ENCODE measurements at regions not wholly inside any gene's neighbourhood (a gene's known extent, or its start where the extent isn't known, plus 50 kb on each side); places are given as distances from the start of the nearest gene placed in this dataset.

DNA sequence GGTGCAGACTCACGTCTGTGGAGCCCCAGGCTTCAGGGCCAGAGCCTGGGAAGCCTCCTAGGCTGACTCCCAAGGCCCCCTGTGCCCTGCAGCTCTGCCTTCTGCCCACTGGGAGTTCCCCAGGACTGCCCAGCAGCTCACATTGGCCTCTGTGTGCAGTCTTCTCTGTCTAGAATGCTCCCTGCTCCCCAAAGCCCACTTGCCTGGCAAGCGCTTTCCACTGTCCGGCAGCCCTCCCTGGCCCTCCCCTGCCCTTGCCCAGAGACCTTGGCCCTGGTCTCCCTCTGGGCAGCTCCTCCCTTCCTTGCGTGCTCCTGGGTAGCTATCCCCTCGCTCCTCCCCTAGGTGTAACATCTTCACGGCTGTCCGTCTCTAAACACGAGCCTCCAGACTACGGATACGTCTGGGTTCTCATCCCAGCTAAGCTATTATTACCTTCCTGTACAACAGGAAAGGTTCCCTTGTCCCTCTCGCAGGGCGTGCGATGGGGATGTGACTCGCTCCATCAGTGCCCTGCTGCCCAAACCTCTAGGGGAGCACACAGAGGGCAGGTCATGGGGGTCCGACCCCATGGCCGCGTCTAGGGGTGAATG, 325.5 kb upstream of the RTL1 start:
- H3K4me3 ChIP-seq = no peak overlapping the region
- H3K36me3 ChIP-seq = no peaks in the 10 kb centered on the region
- intact Hi-C loops (cut with micrococcal nuclease) = no loop called here
- no peaks in the 10 kb centered on the region for H3K4me1 ChIP-seq
- DNase-seq = no peak
- TF ChIP-seq CTCF (IDR thresholded peaks at IDR 0.05; ENCODE audit: borderline replicate concordance) = no peak
- no peak overlapping the region for H3K27ac ChIP-seq (replicated peaks)
- H3K27me3 ChIP-seq (ENCODE audit: low read depth) = peaks cover 30% of the 10 kb centered on the region
- H3K9me3 ChIP-seq (replicated peaks) = no peaks in the 10 kb centered on the region

- Histone ChIP-seq H3K27me3 (ENCODE audit: low read depth) (peaks cover 30% of the 10 kb centered on the region), H3K27ac (replicated peaks) (no peak overlapping the region), H3K4me3 (no peak overlapping the region), H3K36me3 (no peaks in the 10 kb centered on the region), H3K4me1 (no peaks in the 10 kb centered on the region), H3K9me3 (replicated peaks) (no peaks in the 10 kb centered on the region)
- no peak for TF ChIP-seq CTCF (IDR thresholded peaks at IDR 0.05; ENCODE audit: borderline replicate concordance)
- DNase-seq = no peak
- intact Hi-C loops (cut with micrococcal nuclease) = no loop called here
Measured at GRCh38 chr14:101229666-101230065, 326.1 kb upstream of the RTL1 start.

GRCh38 chr14:101230161-101230850, 326.8 kb upstream of the RTL1 start:
- intact Hi-C loops (cut with micrococcal nuclease) = no loop called here

DNA sequence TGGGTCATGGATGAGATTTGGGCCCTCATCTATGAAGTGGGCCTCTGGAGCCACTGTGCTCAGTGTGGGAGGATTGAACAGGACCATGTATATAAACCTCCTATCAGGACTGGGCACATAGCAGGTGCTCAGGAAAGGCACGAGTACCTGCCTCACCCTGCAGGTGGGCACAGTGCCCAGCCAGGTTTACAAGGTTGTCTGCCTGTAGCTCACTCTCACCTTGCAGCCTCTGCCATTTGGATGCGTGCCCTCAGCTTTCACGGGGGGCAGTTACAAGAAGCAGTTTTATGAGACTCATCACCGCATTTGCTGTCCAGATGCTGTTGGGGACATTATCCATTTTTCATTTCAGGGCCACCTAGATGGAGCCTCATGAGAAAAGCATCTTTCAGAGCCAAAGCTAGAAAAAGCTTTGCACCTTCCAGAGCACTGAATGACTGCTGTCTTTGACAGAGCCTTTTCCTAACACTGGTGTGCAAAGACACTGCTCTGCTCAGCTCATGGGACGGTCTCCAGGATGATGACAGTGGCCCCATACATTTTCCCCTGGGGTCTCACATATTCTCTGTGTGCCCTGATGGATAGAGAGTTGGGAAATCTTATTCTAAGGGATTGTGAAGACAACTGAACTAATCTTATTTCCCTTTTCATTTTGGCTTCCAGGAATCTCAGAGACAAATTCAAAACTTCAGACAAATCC, 327.5 kb upstream of the RTL1 start:
- no peak for TF ChIP-seq CTCF (IDR thresholded peaks at IDR 0.05; ENCODE audit: borderline replicate concordance)
- Histone ChIP-seq H3K27me3 (ENCODE audit: low read depth) (peaks cover 32% of the 10 kb centered on the region), H3K27ac (replicated peaks) (no peak overlapping the region), H3K9me3 (replicated peaks) (no peaks in the 10 kb centered on the region), H3K36me3 (no peaks in the 10 kb centered on the region), H3K4me1 (no peaks in the 10 kb centered on the region), H3K4me3 (no peak overlapping the region)
- DNase-seq = no peak
- intact Hi-C loops (cut with micrococcal nuclease) = no loop called here

More at GRCh38 chr14:101230161-101230850, 326.8 kb upstream of the RTL1 start:
- Histone ChIP-seq H3K9me3 (replicated peaks) (no peaks in the 10 kb centered on the region), H3K27ac (replicated peaks) (no peak overlapping the region), H3K4me3 (no peak overlapping the region), H3K4me1 (no peaks in the 10 kb centered on the region), H3K27me3 (ENCODE audit: low read depth) (peaks cover 30% of the 10 kb centered on the region), H3K36me3 (no peaks in the 10 kb centered on the region)
- TF ChIP-seq CTCF (IDR thresholded peaks at IDR 0.05; ENCODE audit: borderline replicate concordance) = no peak
- no peak for DNase-seq

GRCh38 chr14:101231828-101232227, 328.3 kb upstream of the RTL1 start:
- no peaks in the 10 kb centered on the region for H3K9me3 ChIP-seq (replicated peaks)
- H3K4me1 ChIP-seq = no peaks in the 10 kb centered on the region
- H3K4me3 ChIP-seq = no peak overlapping the region
- H3K36me3 ChIP-seq = no peaks in the 10 kb centered on the region
- TF ChIP-seq CTCF (IDR thresholded peaks at IDR 0.05; ENCODE audit: borderline replicate concordance) = no peak
- no peak for DNase-seq
- no peak overlapping the region for H3K27ac ChIP-seq (replicated peaks)
- H3K27me3 ChIP-seq (ENCODE audit: low read depth) = peaks cover 41% of the 10 kb centered on the region
- intact Hi-C loops (cut with micrococcal nuclease) = no loop called here
